Esophagus (tissue), 2 donors: ENCODE measurements at regions not wholly inside any gene's neighbourhood (a gene's known extent, or its start where the extent isn't known, plus 50 kb on each side); places are given as distances from the start of the nearest gene placed in this dataset.

Source experiments
- H3K27ac ChIP-seq, 2 donors: one replicate each; pipeline ENCODE4 v1.5.1; 2013; ENCODE audit warnings: low read depth in 2 of 2, mild to moderate bottlenecking in 2 of 2, inconsistent platforms in 1 of 2, low read length in 1 of 2, moderate library complexity in 1 of 2
- H3K27me3 ChIP-seq, 2 donors: one replicate each; pipeline ENCODE4 v1.6.1; 2013; ENCODE audit warnings: low read length in 2 of 2, control low read depth in 1 of 2, mild to moderate bottlenecking in 1 of 2; ENCODE audit not compliant: insufficient read depth in 2 of 2, control insufficient read depth in 1 of 2
- H3K36me3 ChIP-seq, 2 donors: one replicate each; pipeline ENCODE4 v1.6.1; 2013; ENCODE audit warnings: low read length in 1 of 2; ENCODE audit not compliant: control insufficient read depth in 2 of 2, insufficient read depth in 2 of 2
- H3K4me1 ChIP-seq, 2 donors: one replicate each; pipeline ENCODE4 v1.6.1; 2013; ENCODE audit warnings: low read length in 1 of 2; ENCODE audit not compliant: control insufficient read depth in 2 of 2, insufficient read depth in 2 of 2
- H3K4me3 ChIP-seq, 2 donors: one replicate each; pipeline ENCODE4 v1.5.1; 2013; ENCODE audit warnings: low read length in 2 of 2, mild to moderate bottlenecking in 2 of 2, low read depth in 1 of 2, moderate library complexity in 1 of 2
- H3K9me3 ChIP-seq, 2 donors: one replicate each; pipeline ENCODE4 v1.6.1; 2013; ENCODE audit warnings: mild to moderate bottlenecking in 2 of 2, low read depth in 1 of 2, low read length in 1 of 2, moderate library complexity in 1 of 2; ENCODE audit not compliant: control insufficient read depth in 2 of 2, insufficient read depth in 1 of 2
- WGBS, 2 donors: extraction: QIAGEN DNeasy Blood & Tissue Kit; methylation state at CpG; one replicate each; pipeline ENCODE4 v1.1.7; 2013; 5-methylcytosine and 5-hydroxymethylcytosine counted together
- donor health status: healthy with polysubstance abuse.
- donor health status: Bipolar disorder and iron deficiency.

DNA sequence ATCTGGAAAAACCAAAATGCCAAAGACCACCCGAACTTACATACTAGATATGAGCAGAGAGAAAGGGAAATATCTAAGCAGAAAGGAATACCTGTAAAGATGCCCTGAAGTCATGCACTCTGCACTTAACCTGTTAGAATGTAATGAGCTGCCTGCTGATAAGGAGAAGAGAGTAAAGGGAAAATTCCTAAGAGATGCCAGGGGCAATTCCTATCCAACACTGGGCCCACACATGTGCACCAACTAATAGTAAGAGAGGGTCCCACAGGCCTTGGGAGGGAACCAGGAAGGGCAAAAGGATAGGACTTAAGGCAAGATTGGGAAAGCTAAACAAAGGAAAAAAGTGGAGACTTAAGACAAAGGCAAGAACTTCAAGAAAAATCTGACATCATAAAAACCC, 189.5 kb downstream of the NSUN3 start:
- Histone ChIP-seq H3K9me3 (no peaks in the 10 kb centered on the region), H3K27me3 (no peaks in the 10 kb centered on the region), H3K36me3 (no peaks in the 10 kb centered on the region), H3K27ac (no peak overlapping the region), H3K4me3 (no peak overlapping the region), H3K4me1 (no peaks in the 10 kb centered on the region)
- 82 to 92% methylated on average over 1 of the region's 1 CpG for WGBS, 2 donors

DNA sequence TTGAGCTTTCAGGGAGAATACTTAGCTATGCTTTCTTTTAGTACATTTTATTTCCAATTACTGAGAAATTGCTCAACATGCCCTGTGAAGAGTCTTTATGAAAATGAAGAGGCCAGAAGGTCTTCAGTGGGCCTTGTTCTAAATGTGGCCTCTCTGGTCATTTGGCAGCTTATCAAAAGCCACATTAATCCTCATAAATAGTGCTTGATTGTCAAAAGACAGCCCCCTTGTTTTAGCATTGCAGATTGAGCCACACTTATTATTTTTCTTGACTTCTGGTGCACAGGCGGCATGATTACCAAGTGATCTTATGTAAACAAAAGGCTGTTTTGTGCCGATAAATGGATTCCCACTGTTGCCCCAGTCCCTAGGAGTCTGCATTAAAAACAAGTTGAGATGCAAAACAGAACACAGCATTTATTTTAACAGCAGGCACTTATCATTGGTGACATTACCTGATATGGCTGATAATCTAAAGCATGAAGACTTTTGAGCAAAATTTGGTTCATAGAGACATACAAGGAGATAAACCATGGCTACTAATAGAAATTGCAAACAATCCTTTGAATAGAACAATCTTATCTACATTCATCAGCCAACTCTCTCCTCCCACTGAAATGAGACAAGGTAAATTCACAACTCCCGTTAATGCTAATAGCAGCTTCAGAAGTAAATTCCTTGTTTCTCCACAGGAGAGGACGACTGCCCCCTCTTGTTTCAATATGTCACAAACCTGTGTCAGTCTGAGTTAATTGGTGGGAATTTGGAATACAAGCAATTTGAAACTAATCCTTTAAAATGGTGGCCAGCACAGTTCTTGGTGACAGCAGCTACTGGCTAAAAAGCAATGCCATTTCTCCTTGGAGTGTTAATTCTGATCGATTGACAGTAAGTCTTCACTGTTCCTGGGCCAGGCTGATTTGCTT, 194.3 kb downstream of the NSUN3 start:
- no peak overlapping the region for H3K27ac ChIP-seq
- H3K36me3 ChIP-seq = no peaks in the 10 kb centered on the region
- WGBS, 2 donors = 60 to 65% methylated on average over 5 of the region's 5 CpGs
- H3K4me3 ChIP-seq = no peak overlapping the region
- H3K27me3 ChIP-seq = no peaks in the 10 kb centered on the region
- no peaks in the 10 kb centered on the region for H3K9me3 ChIP-seq
- no peaks in the 10 kb centered on the region for H3K4me1 ChIP-seq

DNA sequence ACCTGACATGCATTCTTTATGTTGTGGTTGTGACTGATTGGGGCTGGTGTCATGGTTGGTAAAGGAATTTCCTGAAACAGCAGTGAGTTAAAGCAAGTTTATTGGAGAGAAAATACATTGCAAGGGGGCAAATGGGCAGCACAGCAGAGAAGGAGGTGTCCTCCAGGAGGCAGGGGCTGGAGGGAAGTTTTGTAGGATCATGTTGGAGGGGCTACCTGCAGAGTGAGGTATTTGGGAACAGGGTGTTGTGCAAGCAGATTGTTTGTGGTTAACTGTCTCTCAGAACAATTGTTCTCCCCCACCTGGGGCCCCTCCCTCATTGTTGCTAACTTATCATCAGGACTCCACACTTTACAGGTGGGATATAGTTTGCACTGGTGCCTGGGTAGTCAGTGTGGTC, 196.0 kb downstream of the NSUN3 start:
- no peak overlapping the region for H3K27ac ChIP-seq
- H3K27me3 ChIP-seq = no peaks in the 10 kb centered on the region
- H3K4me1 ChIP-seq = no peaks in the 10 kb centered on the region
- H3K36me3 ChIP-seq = no peaks in the 10 kb centered on the region
- H3K9me3 ChIP-seq = no peaks in the 10 kb centered on the region
- H3K4me3 ChIP-seq = no peak overlapping the region

DNA sequence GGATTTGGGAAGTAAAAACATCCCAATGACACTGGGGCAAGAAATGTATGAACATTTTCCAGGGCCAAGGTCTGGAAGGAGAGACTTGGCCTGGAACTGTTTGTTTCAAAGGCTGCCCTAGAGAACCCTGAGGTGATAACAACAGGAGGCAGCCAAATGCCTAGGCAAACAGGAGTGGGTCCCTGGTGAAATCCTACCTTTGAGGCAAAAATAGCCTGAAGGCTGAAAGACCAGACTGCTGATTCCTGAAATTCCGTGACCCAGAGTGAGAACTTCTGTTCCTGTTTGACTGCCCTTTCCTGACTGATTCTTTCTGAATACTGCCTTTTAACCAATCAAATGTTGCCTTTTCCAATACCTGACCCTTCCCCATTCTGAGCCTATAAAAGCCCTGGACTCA, 196.4 kb downstream of the NSUN3 start:
- no peaks in the 10 kb centered on the region for H3K4me1 ChIP-seq
- no peaks in the 10 kb centered on the region for H3K9me3 ChIP-seq
- WGBS, 2 donors = 79 to 100% methylated on average over 1 of the region's 1 CpG
- no peak overlapping the region for H3K4me3 ChIP-seq
- H3K27ac ChIP-seq = no peak overlapping the region
- no peaks in the 10 kb centered on the region for H3K27me3 ChIP-seq
- no peaks in the 10 kb centered on the region for H3K36me3 ChIP-seq

DNA sequence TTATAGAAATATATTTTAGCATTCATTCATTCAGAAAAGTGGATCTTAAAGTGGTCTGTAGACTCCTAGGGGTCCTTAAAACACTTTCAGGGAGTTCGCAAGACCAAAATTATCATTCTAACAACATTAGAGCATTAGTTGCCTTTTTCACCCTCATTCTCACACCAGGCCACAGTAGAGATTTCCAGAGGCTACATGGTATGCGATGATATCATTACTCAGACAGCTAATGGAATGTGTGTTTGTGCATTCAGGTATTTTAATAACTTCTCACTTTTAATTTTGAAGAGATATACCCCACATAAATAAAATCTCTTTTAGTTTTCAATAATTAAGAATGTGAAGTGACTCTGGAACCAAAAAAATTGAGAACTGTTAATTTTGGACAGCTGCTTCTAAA, 206.9 kb downstream of the NSUN3 start:
- 83 to 92% methylated on average over 2 of the region's 2 CpGs for WGBS, 2 donors
- Histone ChIP-seq H3K4me1 (no peaks in the 10 kb centered on the region), H3K9me3 (no peaks in the 10 kb centered on the region), H3K27ac (no peak overlapping the region), H3K27me3 (no peaks in the 10 kb centered on the region), H3K36me3 (no peaks in the 10 kb centered on the region), H3K4me3 (no peak overlapping the region)

DNA sequence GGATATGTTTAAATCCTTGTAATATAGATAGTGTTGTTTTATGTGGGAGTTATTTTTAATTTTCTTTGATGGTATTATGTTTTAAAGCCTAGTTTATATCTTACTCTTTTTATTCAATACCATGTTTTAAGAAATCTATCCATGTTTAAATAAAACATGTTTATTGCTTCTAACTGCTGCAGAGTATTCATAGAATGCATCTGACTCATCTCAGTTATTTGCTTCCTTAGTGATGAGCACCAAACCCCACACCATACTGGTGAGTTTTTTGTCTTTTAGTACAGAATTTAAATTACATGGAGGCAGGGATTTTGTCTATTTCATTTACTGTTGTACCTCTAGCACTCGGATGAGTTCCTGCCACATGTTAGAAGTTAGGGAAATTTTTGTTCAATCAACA, 209.2 kb downstream of the NSUN3 start:
- H3K9me3 ChIP-seq = no peaks in the 10 kb centered on the region
- H3K27ac ChIP-seq = no peak overlapping the region
- H3K4me3 ChIP-seq = no peak overlapping the region
- no peaks in the 10 kb centered on the region for H3K36me3 ChIP-seq
- WGBS, 2 donors = 89 to 93% methylated on average over 1 of the region's 1 CpG
- H3K4me1 ChIP-seq = no peaks in the 10 kb centered on the region
- H3K27me3 ChIP-seq = no peaks in the 10 kb centered on the region

DNA sequence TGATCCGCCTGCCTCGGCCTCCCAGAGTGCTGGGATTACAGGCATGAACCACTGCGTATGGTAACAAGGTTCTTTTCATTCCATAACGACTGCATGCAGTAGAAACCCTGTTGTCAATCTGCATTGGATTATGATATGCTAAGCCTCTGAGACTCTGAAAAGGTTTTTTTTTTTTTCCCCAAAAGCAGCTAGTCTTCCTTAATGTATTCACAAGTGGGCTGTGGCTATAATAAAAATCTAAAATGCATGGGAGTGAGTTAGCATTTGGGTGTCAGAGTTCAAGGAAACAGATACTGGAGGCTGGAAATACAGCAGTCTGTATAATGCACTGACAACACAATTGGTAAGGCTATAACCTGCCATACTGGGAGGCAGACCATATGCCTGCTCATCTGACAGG, 218.1 kb downstream of the NSUN3 start:
- 88 to 90% methylated on average over 4 of the region's 4 CpGs for WGBS, 2 donors
- H3K9me3 ChIP-seq = no peaks in the 10 kb centered on the region
- no peaks in the 10 kb centered on the region for H3K27me3 ChIP-seq
- H3K27ac ChIP-seq = no peak overlapping the region
- H3K4me1 ChIP-seq = no peaks in the 10 kb centered on the region
- H3K4me3 ChIP-seq = no peak overlapping the region
- H3K36me3 ChIP-seq = no peaks in the 10 kb centered on the region

DNA sequence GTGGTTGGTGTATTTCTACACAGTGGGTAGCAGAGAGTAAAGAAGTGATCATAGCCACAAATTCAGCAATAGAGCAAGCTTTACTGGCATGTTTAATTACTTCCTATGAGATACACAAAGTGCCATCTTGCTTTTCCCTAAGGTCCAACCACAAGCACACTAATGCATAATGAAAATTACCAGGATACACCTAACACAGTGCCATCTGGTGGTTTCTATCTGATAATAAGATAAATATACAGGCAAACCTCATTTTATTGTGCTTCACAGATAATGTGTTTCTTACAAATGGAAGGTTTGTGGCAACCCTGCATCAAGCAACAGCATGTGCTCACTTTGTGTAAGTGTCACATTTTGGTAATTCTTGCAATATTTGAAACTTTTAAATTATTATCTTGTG, 223.0 kb downstream of the NSUN3 start:
- H3K4me1 ChIP-seq = no peaks in the 10 kb centered on the region
- H3K9me3 ChIP-seq = no peaks in the 10 kb centered on the region
- H3K36me3 ChIP-seq = no peaks in the 10 kb centered on the region
- H3K4me3 ChIP-seq = no peak overlapping the region
- H3K27me3 ChIP-seq = no peaks in the 10 kb centered on the region
- H3K27ac ChIP-seq = no peak overlapping the region

DNA sequence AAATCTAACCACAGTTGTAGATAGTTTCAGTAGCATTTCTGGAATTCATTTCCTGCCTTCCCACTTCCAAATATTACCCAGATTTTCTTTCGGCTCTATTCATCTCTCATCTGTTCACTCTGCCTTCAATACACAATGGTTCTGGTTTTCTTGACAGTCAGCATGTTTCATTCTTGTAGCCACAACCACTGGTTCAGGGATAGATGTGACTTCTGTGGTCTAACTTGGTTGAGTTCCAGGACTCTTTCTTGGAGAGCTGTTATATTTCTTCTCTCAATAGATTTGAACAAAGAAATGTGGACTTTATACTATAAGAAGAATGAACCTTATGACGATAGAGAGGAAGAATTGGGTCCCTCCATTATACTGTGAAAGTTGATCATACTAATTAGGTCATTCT, 228.8 kb downstream of the NSUN3 start:
- Histone ChIP-seq H3K27ac (no peak overlapping the region), H3K4me3 (no peak overlapping the region), H3K4me1 (no peaks in the 10 kb centered on the region), H3K9me3 (no peaks in the 10 kb centered on the region), H3K36me3 (no peaks in the 10 kb centered on the region), H3K27me3 (no peaks in the 10 kb centered on the region)
- 76 to 83% methylated on average over 2 of the region's 2 CpGs for WGBS, 2 donors

DNA sequence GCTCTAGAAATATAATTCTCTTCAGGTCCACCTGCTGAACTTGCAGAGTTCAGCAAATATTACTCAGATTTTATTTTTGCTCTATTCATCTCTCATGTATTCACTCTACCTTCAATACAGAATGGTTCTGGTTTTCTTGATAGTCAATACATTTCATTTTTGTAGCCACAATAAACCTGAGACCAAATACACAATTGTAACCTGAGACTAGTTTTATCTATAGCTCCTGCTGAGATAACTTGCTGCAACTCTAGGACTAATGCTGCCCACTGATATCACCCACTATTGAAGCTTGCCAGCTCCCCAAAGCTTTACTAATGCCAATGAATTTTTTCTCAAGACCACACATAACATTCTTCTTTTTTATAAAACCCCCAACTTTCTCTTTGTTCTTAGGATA, 229.3 kb downstream of the NSUN3 start:
- no peaks in the 10 kb centered on the region for H3K36me3 ChIP-seq

More for the DNA sequence above, 229.3 kb downstream of the NSUN3 start:
- no peaks in the 10 kb centered on the region for H3K4me1 ChIP-seq
- no peaks in the 10 kb centered on the region for H3K9me3 ChIP-seq
- no peaks in the 10 kb centered on the region for H3K27me3 ChIP-seq
- H3K4me3 ChIP-seq = no peak overlapping the region
- H3K27ac ChIP-seq = no peak overlapping the region
